Renal cortical epithelial cell (primary cell): ENCODE measurements at regions not wholly inside any gene's neighbourhood (a gene's known extent, or its start where the extent isn't known, plus 50 kb on each side); places are given as distances from the start of the nearest gene placed in this dataset.

Source experiments
- DNase-seq: peaks from one replicate; pipeline ENCODE4 v3.0.0-alpha.2; 2011; ENCODE audit warnings: low read depth

- DNase-seq, result no peak
Measured at GRCh38 chr14:26128931-26129671, 468.7 kb downstream of the NOVA1 start.

GRCh38 chr14:26124896-26125438 is 472.9 kb downstream of the NOVA1 start:
- no peak for DNase-seq

DNA sequence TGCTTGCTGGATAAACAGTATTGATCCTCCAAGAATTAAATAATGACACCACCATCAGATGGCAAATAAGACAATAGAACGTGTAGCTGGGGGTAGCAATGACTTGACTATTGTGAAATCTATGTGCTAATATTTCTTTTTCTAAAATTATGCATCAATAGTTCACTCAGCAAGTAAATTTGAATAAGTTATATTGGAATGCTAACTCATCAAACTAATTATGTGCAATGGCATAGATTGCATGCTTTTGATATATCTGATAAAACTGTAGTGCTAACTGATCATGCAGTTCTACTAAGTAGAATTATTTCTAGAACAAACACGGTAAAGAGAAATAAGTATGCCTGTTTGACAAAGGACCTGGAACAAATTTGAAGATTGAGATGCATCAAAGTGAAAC is 474.4 kb downstream of the NOVA1 start:
- DNase-seq, result no peak

DNA sequence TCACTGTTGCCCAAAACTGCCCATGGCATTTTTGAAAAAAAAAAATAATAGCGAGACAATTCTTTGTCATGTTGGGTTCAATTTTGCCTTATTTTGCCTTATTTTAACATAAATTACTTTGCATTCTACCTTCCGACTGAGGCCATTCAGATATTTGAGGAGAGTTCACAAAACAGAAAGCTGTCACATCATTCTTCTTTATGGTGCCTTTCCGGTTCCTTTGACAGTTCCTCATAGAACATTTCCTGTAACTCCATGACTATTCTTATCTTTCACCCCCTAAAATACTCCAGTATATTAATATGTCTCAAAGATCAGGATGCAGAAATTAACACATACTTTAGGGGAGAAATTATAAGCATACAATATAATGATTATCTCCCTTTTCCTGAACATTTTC is 476.7 kb downstream of the NOVA1 start:
- no peak for DNase-seq

- DNase-seq, result no peak
Measured at GRCh38 chr14:26113911-26114640, 483.8 kb downstream of the NOVA1 start.

- no peak for DNase-seq
Measured at GRCh38 chr14:26104717-26105116, 493.1 kb downstream of the NOVA1 start.

DNA sequence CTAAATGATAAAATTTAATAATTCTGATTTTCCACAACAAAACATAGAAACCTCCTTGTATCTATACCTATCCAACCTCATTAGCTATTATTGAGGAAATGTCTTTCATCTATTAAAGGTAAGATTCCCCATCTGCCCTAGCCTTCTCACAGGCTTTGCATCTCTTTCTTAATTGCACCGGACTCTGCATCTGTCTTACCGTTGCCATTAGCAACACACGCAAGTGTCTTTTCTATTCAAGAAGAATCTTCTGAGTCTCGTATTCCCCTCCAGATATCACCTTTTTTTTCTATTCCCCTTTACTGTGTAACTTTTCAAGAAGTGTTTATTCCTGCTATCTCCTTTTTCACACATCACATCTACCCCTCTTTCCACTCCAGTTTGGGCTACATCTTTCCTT is 500.0 kb downstream of the NOVA1 start:
- no peak for DNase-seq

DNA sequence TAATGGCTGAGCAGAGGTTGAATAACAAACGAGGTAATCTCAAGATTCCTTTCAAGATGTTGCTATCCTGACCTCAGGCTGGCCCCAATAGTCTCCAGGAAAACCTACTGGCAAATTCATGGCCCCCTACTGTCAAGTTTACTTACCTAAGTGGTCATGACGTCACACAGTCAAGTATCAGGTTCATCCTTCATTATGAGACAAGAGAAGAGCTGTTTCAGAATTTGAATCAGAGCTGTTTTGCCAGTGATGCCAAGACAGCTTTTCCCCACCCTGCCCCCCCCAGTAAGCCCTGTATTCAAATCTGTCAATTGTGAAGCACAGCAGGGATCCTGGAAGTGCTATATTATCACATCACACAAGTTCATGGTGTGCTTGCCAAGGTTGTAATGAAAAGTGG is 509.6 kb downstream of the NOVA1 start:
- DNase-seq, result no peak

- no peak for DNase-seq
Measured at GRCh38 chr14:26081043-26081442, 516.8 kb downstream of the NOVA1 start.

- no peak for DNase-seq
Measured at GRCh38 chr14:26078561-26078960, 519.3 kb downstream of the NOVA1 start.

GRCh38 chr14:26074892-26075291 is 522.9 kb downstream of the NOVA1 start:
- DNase-seq, result no peak

DNA sequence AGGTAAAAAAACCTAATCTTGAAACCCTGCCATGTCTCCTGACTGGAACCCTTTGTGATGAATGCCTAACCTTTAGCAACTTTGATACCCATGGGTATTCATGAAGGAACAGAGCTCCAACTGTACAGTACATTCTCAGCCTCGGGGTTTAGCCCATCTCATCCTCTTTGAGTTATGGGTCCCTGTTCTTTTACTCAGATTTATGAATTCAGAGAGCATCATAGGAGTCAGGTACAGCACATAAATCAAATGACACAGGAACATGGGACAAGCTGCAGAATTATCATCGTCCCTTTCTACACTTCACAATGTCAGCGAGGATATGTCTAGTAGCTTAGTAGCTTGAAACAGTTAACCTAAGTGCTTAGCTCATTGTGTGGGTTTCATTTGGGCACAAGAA is 527.4 kb downstream of the NOVA1 start:
- DNase-seq, result no peak

- no peak for DNase-seq
Measured at GRCh38 chr14:26067786-26068459, 529.9 kb downstream of the NOVA1 start.

GRCh38 chr14:26067341-26067740 is 530.5 kb downstream of the NOVA1 start:
- no peak for DNase-seq

- no peak for DNase-seq
Measured at GRCh38 chr14:26056036-26056616, 541.7 kb downstream of the NOVA1 start.

DNA sequence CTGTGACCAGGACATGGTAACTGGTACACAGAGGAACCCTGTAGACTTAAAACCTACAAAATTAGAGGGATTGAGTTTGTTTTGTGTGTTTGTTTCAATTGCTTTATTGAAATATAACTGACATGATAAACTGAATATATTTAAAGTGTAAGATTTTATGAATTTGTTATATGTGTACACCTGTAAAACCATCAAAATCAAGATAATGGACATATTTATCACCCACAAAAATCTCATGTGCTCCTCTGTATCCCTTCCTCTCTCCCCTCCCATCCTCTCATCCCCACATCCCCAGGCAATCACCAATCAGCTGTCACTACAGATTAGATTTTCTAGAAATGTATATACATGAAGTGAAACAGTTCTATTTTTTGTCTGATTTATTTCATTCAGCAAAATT is 565.5 kb downstream of the NOVA1 start:
- DNase-seq, result no peak

DNA sequence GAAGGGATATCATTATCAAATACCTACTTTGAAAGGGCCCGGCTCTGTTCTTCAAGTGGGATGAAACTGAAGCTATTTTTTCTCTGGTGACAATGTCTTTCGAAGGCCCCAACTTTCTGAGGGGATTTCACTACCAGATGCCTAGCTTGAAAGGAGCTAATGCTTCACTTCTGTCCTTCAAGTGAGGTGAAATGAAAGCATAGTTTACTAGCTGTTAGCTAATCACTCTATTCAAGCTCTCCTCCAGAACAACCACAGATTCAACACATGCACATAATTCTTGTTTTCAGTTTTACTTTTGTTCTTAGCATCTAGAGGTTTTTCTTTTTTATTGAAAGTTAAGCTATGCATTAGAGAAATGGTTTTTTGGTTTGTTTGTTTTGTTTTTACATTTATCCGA is 571.4 kb downstream of the NOVA1 start:
- no peak for DNase-seq

GRCh38 chr14:26023967-26024366 is 573.9 kb downstream of the NOVA1 start:
- DNase-seq, result no peak

- DNase-seq, result no peak
Measured at GRCh38 chr14:26021759-26022158, 576.1 kb downstream of the NOVA1 start.

- no peak for DNase-seq
Measured at GRCh38 chr14:26017270-26017669, 580.6 kb downstream of the NOVA1 start.

DNA sequence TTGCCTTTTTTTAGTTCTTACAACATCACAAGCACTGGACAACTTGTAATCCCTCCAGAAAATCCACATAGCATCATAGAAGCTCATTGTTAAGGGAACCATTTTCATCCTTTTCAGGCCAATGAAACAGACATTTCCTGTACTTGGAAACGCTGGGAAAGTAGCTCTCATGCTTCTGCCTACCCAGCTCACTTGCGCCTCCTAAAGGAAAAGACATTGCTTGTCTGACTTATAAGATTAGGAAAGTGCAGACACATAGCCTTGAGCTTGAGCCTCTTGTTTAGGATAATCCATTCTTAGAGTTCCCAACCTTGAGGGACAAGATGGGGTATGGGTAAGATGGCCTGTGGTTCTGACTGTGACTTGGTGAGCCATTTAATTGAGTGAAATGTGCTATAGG is 589.5 kb downstream of the NOVA1 start:
- peak; percentile 8 for DNase-seq

GRCh38 chr14:26004342-26004741 is 593.5 kb downstream of the NOVA1 start:
- no peak for DNase-seq
